NCI-H1694 treated with DMSO at 0.1 percent for 48 hours (cell line): ENCODE measurements at regions not wholly inside any gene's neighbourhood (a gene's known extent, or its start where the extent isn't known, plus 50 kb on each side); places are given as distances from the start of the nearest gene placed in this dataset.
"Not testable (repeated sequence)": the region's sequence is repeated elsewhere in the genome, so short reads cannot be mapped to it uniquely, and the experiment has no call there.

Experiments used
- DNase-seq: peaks from one replicate; lab custom pipeline; 2025; lab: John Stamatoyannopoulos, UW

DNA sequence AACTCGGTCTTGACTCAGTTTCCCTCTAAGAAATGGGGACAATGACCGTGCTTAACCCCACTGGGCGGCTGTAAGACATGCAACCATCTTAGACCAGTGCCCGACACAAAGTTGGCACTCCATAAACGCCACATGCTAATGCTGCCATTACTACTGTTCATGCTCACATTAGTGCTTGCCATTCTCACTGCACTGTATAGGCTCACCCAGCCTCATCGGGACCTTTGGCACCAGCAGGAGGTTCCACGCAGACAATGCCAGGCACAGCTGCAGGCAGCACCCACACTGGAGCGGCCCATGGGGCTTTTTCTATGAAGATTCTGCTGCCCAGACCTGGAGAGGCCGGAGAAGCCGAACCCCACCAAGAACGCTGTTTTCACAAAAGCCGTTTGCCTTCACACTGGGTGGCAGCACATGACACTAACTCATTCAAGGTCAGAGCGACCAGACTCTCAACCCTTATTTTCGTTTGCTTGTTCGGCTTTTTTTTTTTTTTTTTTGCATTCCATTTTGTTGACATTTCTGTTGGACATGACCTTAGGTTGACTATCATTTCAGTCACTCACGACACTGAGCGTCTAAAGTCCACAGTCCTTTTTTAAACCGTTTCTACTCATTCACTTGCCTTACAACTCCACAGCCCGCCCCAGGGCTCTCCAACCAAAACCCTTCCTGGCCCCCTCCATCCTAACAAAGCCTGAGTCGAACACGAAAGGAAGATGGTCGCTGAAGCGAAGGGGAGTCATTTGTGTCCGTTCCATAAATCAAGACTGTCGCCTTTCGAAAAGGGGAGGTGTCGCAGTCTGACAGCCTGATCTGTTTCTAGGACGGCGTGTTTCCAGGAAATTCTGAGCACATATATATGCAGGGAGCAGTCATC is 124.4 kb upstream of the RNF32 start:
- no peak for DNase-seq

DNA sequence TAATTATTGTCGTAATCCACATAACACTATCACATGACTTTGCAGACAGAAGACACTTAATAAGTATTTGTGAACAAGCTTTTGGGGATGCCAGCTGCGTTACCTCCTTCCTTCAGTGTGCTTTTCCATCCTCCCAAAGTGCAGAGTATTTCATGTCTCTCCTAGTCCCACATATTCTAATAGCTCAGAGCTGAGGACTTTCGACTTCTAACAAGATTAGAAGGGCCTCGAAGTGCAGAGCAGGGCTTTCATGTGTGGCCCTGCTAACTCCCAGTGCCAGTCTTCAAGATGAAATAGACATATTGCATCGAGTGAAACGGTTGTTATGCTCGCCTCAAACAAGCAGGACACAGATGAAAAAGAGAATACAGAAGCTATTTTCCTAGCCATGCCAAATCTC is 125.7 kb upstream of the RNF32 start:
- no peak for DNase-seq

GRCh38 chr7:156511426-156511825 is 129.1 kb upstream of the RNF32 start:
- no peak for DNase-seq

DNA sequence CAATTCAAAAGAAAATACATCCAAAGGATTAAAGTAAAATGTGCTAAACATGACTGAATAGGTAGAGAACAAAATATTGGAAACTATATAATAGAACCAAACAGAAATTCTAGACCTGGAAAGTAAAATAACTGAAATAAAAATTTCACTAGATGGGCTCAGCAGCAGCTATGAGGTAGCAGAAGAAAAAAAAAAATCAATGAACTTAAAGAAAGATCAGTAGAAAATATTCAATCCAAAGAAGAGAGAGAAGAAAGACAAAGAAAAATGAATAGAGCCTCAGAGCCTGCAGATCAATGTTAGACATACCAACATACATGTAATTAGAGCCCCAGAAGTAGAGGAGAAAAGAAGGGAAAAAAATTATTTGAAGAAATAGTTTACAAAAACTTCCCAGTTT is 129.6 kb upstream of the RNF32 start:
- DNase-seq = no peak

DNA sequence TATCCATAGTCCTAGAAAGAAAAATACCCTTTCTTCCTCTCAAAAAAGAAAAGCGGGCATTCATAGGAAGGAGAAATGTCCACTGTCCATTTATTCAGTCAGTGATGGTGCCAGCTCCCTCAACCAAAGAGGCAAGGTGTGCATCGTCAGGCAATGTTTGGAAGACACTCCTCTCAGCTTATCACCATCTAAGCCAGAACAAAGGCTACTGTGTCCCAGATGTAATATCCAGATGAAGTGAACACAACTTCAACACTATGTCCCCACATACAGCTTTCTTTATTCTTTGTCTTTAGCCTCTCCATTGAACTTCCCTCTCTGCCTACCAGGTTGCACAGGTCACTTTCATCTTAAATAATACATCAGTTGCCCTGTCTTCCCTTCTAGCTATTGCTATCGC is 131.4 kb upstream of the RNF32 start:
- DNase-seq = no peak

DNA sequence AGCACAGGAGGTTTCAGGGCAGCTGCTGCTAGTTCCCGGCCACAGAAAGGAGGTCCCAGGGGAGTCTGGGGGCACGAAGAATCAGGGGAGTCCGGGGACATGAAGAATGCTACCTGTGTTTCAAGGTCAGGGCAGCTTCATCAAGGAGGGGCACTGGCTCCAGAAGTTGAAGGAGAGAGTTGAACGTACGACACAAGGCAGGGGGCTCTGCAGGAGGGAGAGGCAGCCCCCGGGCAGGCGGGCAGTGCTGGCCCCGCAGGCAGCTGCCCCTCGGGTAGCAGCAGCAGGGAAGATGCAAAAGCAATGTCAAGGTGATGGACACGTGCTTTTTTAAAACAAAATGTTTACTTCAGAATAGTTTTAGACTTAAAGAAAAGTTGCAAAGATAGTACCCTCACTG is 134.7 kb upstream of the RNF32 start:
- DNase-seq = no peak

GRCh38 chr7:156504687-156505545 is 135.7 kb upstream of the RNF32 start:
- no peak for DNase-seq

GRCh38 chr7:156504006-156504405 is 136.6 kb upstream of the RNF32 start:
- no peak for DNase-seq

GRCh38 chr7:156503196-156503595 is 137.4 kb upstream of the RNF32 start:
- DNase-seq = no peak

- not testable (repeated sequence) for DNase-seq
Measured at GRCh38 chr7:156501815-156502214, 138.8 kb upstream of the RNF32 start.

DNA sequence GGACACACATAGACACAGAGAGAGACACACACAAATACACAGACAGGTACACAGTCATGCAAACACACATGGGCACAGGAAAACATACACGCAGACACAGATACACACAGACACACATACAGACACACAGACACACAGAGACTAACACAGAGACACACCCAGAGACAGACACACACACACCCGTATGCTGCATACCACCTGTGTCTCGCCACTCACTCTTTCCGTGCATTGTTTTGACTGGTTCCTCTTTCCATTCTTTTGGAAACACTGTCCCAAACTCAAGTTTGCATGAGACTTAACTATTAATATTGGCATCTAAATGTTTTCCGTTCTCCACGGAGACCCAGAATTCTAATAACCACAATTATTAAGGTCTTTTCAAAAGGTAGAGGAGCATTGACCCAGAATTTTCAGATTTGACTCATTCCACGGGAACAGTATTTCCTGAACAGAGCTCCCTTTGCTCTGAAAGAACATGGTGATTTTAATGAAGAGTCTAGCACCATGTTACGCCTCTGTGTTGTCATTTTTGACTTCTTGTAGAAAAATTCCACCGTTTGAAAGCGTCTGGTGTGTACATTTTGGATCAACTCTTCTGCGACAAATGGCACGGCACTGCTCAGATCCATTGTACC is 141.2 kb upstream of the RNF32 start:
- no peak for DNase-seq

DNA sequence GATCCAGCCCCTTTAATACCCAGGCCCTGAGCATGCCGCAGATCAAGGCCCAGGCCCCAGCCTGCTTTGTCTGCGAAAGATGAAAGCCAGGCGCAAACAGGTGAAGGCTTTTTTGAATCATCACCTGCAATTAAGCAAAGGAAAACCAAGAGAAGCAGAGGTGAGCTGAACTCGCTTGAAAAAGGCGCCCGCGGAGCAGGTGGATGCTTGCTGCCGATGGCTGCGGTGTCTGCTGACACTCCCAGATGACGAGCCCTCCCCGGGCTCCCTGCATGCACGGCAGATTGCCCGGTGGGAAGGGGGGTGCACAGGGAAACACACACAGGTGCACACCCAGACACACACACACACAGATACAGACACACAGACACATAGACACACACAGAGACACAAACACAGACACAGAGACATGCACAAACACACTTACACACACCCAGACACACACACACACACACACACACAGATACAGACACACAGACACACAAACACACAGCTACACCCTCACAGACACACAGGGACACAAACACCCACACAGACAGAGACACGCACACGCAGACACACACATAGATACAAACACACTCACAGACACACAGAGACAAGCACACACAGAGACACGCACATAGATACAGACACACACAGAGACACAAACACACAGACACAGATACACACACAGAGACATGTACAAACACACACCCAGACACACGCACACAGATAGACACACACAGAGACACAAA is 142.6 kb upstream of the RNF32 start:
- no peak for DNase-seq

DNA sequence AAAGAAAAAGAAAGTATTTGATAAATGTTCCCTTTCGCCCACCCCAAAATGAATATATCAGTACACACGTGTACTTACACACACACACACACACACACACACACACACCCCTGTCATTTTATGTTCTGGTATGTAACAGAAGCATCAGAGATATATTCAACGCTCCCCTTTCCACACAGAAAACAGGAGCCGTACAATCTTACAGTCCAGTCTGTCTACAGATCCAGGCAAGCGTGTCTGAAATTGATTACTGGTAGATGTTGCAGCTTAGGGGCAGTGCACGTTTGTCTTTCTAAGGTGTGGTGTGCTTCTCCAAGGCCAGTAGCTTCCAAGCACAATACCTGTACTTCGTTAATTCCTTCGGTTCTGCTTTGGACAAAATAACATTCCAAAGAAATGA is 143.7 kb upstream of the RNF32 start:
- no peak for DNase-seq

GRCh38 chr7:156496363-156496769 is 144.2 kb upstream of the RNF32 start:
- no peak for DNase-seq

DNA sequence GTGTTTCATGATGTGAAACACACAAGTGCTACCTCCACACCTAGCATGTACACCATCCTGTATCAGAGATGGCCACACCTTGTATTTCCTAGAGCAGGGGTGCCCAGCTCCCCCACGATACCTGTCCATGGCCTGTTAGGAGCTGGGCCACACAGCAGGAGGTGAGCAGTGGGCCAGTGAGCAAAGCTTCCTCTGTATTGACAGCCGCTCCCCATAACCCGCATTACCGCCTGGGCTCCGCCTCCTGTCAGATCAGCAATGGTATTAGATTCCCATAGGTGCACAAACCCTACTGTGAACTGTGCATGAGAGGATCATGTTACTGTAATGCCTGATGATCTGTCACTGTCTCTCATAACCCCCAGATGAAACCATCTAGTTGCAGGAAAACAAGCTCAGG is 145.6 kb upstream of the RNF32 start:
- no peak for DNase-seq

- no peak for DNase-seq
Measured at GRCh38 chr7:156493942-156494341, 146.6 kb upstream of the RNF32 start.

GRCh38 chr7:156492170-156492569 is 148.4 kb upstream of the RNF32 start:
- no peak for DNase-seq

DNA sequence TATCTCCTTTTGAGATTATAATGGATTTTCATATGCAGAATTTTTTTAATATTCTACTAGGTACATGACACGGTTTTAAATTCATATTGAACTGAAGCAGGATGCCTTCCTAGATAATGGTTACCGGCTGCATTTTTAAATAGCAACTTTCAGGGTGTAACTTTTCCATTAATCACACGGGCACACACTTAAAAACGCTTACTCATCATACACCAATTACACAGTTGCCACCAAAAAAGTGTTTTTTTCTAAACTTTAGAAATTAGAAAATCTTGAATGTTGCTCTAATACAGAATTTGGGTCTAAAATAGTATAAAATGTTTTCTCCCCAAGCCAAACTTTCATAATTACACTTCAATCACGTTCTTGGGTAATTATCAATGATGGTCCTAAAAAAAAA is 149.1 kb upstream of the RNF32 start:
- no peak for DNase-seq

DNA sequence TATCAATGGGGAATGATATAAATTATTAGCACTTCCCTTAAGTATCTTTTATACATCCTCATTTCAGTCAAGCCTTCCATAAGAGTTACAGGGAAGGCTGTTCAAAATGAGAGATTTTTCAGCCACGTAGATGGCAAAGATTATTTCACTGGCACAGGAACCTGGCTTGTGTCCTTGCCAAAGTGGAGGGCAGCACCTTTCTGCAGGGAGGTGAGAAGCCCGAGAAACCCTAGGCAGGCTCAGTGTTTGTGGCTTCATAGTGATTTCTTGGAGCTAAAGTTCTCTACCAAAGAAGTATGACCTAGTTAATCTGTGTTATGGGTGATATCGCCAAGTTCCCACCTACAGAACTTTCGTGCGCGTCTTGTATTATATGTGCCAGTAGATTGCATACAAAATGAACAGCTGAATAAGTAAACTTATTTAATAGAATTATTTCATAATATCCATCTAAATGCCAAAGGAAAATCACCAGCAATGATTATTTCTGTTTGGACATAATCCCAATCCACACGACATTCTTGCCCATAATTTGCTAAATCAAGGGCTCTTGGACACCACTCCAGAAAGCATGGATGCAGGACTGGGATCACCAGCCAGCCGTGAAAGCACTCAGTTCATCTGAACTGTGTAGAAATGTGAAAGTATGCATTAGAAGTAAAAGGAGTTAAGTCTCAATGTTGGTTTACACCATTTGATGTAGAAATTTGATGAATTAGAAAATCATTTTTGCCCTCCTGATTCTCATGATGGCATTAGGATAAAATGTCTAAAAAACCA is 150.4 kb upstream of the RNF32 start:
- no peak for DNase-seq

DNA sequence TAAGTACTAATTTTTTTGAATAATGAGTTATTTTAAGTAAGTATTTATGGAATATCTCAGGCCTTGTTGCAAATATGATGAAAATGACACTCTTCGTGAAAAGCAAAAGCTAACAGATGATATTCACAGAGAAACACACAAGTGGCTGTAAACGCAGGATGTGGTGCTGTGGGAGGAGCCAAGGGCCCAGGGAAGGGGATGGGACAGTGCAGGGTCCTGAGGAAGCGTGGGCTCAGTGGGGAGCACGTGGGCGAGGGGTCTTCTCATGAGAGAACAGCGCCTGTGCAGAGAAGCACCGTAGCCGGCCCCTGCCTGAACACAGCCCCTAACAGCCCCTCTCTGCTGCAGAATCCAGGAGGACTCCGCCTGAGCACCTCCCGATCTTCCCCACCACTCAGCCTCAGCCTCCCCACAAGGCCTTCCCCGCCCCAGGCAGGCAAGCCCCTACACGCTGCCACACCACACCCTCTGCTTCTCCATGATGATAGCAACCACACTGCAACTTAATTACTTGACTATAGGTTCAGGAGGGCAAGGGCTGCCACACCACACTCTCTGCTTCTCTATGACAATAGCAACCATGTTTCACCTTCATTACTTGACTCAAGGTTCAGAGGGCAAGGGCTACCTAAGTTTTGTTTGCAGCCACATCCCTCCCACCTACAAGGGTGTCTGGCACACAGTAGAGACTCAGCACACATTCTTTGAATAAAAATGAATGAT is 152.6 kb upstream of the RNF32 start:
- no peak for DNase-seq

GRCh38 chr7:156480671-156481070 is 159.9 kb upstream of the RNF32 start:
- no peak for DNase-seq
